ENCODE measurements at regions not wholly inside any gene's neighbourhood (a gene's known extent, or its start where the extent isn't known, plus 50 kb on each side); places are given as distances from the start of the nearest gene placed in this dataset. TPM values are rescaled to one million over a fixed set of nuclear protein-coding genes. Genes with fewer than 3 reads are reported as not detected.

DNA sequence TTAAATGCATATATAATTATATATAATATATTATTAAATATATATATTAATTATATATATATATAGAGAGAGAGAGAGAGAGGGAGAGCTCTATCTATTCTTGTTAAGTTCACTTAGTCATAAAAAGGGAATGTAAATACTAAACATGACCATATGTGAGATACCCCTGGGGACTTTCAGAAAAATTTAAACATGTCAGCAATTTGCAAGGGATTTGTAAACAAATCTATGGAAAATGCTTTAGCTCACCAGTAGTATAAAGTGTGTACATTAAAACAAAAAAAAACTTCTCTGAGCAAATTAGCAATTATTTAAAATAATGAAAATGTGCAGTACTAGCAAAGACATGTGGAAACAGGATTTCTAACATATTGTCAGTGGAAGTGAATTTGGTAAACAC is 1755.5 kb downstream of the PCDH19 start:
- Histone ChIP-seq H3K4me1 (ENCODE audit: insufficient read depth) (no peaks in the 10 kb centered on the region), H3K27ac (no peak overlapping the region), H3K9me2 (ENCODE audit: insufficient read depth) (no peaks in the 10 kb centered on the region), H2AFZ (no peak overlapping the region), H3K9me3 (ENCODE audit: low read depth) (no peaks in the 10 kb centered on the region), H4K20me1 (ENCODE audit: insufficient read depth) (no peaks in the 10 kb centered on the region), H3K27me3 (replicated peaks; ENCODE audit: insufficient read depth) (no peaks in the 10 kb centered on the region), H3K4me2 (ENCODE audit: unreplicated experiment) (no peak overlapping the region), H3K9ac (no peak overlapping the region), H3K79me2 (ENCODE audit: insufficient read depth) (no peaks in the 10 kb centered on the region), H3K4me3 (no peak overlapping the region), H3K36me3 (ENCODE audit: low read depth) (no peaks in the 10 kb centered on the region), H3F3A (ENCODE audit: insufficient read depth) (no peaks in the 10 kb centered on the region)
- in situ Hi-C loops (cut with MboI) = no loop called here
- no peak for TF ChIP-seq EZH2 (IDR thresholded peaks at IDR 0.05; ENCODE audit: insufficient read depth, poor library complexity, severe bottlenecking)
- TF ChIP-seq EZH2phosphoT487 (IDR thresholded peaks at IDR 0.05; ENCODE audit: insufficient read depth, low read depth) = no peak
- DNase-seq = no peak

Small RNAs in the stretch of these regions (small RNA-seq; reads per million reads assigned to genes)
- gene AL357312.1 (ENCODE audit: low read depth, low replicate concordance) = not detected

Data from GM23248 (cell line).